ENCODE measurements at regions not wholly inside any gene's neighbourhood (a gene's known extent, or its start where the extent isn't known, plus 50 kb on each side); places are given as distances from the start of the nearest gene placed in this dataset.
"Not testable (repeated sequence)": the region's sequence is repeated elsewhere in the genome, so short reads cannot be mapped to it uniquely, and the experiment has no call there.

DNA sequence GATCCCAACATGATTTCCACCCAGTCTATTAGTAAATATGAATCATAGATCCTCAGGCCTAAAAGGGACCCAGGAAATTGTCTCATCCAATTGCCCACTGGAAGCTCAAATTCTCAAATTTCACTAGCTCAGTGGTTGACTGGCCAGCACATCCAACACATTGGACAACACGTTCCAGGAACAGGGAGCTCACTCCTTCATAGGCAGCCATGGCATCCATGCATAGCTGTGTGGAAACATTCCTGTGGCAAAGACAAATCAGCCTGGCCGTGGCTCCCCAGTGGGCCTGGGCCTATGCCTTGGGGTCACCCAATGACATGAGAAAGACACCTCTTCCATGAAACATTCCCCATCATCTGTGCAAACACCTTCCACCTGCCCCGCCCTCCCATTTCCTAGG is 261.1 kb downstream of the ANAPC1 start:
- H3K9me3 Mint-ChIP-seq, result peaks cover 4% of the 10 kb centered on the region
- ATAC-seq (ENCODE audit: low read depth) (no peak), DNase-seq (ENCODE audit: low spot score in 2 of 2) (no peak)
- no peak overlapping the region for H3K4me3 Mint-ChIP-seq
- no peak overlapping the region for H3K27ac Mint-ChIP-seq
- H3K4me1 Mint-ChIP-seq, result no peaks in the 10 kb centered on the region
- H3K27me3 Mint-ChIP-seq, result peaks cover 4% of the 10 kb centered on the region
- peaks cover 3% of the 10 kb centered on the region for H3K36me3 Mint-ChIP-seq

DNA sequence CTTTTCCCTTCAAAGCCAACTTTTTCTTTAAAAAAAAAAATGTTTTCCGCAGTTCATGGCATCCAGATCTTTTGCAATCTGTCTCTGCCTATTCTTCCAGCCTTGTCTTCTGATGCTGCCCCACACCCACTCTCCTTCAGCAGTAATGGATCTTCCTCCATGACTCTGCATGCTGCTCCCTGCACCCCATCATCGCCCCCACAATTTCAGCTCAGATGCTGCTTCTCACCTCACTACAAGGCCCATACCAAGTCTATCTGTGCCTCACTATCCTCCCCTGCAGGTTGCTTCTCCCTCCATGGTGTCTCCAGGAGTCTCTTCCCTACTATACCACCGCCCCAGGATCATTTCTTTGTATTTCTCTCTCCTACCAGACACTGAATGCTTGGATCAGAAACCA is 260.6 kb downstream of the ANAPC1 start:
- no peak overlapping the region for H3K27ac Mint-ChIP-seq
- DNase-seq (ENCODE audit: low spot score in 2 of 2), result no peak
- ATAC-seq (ENCODE audit: low read depth), result no peak
- peaks cover 7% of the 10 kb centered on the region for H3K9me3 Mint-ChIP-seq
- peaks cover 6% of the 10 kb centered on the region for H3K36me3 Mint-ChIP-seq
- H3K4me1 Mint-ChIP-seq, result no peaks in the 10 kb centered on the region
- H3K4me3 Mint-ChIP-seq, result no peak overlapping the region
- peaks cover 4% of the 10 kb centered on the region for H3K27me3 Mint-ChIP-seq

DNA sequence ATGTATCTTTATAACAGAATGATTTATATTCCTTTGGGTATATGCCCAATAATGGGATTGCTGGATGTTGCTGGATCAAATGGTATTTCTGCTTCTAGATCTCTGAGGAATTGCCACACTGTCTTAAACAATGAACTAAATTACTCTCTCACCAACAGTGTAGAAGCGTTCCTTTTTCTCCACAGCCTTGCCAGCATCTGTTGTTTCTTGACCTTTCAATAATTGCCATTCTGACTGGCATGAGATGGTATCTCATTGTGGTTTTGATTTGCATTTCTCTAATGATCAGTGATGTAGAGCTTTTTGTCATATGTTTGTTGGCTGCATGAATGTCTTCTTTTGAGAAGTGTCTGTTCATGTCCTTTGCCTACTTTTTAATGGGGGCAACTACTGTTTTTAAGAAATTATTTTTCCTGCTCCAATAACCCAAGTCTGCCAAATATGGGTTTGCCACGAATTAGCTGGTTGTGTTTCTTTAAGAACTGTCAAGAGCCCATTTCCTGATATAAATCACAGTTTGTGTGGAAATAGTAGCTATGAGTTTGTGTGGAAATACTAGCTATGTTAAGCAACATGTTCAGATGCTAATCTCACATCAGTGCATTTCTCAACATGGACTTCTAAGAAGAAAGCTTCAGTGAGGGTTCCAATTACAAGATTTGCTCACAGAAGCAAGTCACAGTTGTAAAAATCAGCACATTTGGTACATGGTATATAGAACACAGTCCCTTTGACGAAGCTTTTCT is 259.4 kb downstream of the ANAPC1 start:
- Mint-ChIP-seq H3K27me3 (peaks cover 3% of the 10 kb centered on the region), H3K4me3 (no peak overlapping the region), H3K27ac (no peak overlapping the region), H3K9me3 (peaks cover 15% of the 10 kb centered on the region), H3K36me3 (peaks cover 6% of the 10 kb centered on the region), H3K4me1 (no peaks in the 10 kb centered on the region)
- ATAC-seq (ENCODE audit: low read depth), result no peak
- no peak for DNase-seq (ENCODE audit: low spot score in 2 of 2)

DNA sequence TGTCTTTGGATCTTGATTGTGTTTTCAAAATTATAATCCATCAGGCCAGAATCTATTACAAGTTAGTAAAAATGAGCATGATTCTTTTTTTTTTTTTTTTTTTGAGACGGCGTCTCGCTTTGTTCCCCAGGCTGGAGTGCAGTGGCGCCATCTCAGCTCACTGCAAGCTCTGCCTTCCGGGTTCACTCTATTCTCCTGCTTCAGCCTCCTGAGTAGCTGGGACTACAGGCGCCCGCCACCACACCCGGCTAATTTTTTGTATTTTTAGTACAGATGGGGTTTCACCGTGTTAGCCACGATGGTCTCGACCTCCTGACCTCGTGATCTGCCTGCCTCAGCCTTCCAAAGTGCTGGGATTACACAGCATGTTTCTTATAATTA is 258.8 kb downstream of the ANAPC1 start:
- not testable (repeated sequence) for H3K36me3 Mint-ChIP-seq; H3K4me3 Mint-ChIP-seq; H3K4me1 Mint-ChIP-seq; ATAC-seq (ENCODE audit: low read depth); DNase-seq (ENCODE audit: low spot score in 2 of 2); H3K27me3 Mint-ChIP-seq; H3K27ac Mint-ChIP-seq
- H3K9me3 Mint-ChIP-seq, result peaks cover 20% of the 10 kb centered on the region

DNA sequence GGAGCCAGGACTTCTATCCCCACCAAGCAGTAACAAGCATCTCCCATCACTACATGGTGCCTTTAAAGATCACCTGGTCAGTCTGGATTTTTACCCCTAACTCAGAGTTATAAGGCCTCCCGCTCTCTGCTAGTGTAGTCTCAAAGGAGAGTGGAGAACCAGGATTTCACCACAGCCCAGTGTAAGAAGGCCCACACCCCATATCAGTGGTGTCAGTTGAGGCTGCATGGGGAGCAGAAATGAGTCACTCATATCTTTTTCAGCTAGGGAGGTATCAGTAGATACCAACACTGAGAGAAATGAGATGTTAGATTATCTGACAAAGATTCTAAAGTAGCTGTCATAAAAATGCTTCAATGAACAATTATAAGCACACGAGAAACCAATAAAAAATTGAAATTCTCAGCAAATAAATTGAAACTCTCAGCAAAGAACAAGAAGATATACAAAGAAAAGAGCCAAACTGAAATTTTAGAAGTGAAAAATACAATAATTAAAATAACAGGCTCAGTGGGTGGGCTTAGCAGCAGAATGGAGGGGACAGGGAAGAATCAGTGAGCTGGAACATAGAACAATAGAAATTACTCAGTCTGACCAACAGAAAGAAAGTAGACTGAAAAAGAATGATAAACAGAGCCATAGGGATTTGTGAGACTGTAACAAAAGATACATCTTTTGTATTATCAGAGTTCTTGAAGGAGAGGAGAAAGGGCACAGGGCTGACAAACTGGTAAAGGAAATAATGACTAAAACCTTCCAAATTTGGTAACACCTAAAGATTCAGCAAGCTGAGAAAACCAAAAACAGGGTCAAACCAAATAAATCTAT is 257.7 kb downstream of the ANAPC1 start:
- no peak overlapping the region for H3K4me3 Mint-ChIP-seq
- H3K27me3 Mint-ChIP-seq, result no peaks in the 10 kb centered on the region
- H3K27ac Mint-ChIP-seq, result no peak overlapping the region
- peaks cover 24% of the 10 kb centered on the region for H3K9me3 Mint-ChIP-seq
- no peak for ATAC-seq (ENCODE audit: low read depth)
- H3K36me3 Mint-ChIP-seq, result peaks cover 10% of the 10 kb centered on the region
- no peaks in the 10 kb centered on the region for H3K4me1 Mint-ChIP-seq
- DNase-seq (ENCODE audit: low spot score in 2 of 2), result no peak

DNA sequence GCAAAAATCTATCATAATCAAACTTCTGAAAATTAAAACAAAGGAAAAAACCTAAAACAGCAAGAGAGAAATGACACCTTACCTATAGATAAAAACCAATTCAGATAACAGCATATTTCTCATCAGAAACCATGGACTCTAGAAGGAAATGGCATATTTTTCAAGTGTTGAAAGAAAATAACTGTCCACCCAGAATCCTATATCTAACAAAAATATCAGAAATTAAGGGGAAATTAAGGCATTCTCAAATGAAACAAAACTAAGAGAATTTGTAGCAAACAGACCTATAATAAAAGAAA is 257.2 kb downstream of the ANAPC1 start:
- ATAC-seq (ENCODE audit: low read depth) (no peak), DNase-seq (ENCODE audit: low spot score in 2 of 2) (no peak)
- Mint-ChIP-seq H3K4me1 (no peaks in the 10 kb centered on the region), H3K36me3 (peaks cover 10% of the 10 kb centered on the region), H3K9me3 (peaks cover 24% of the 10 kb centered on the region), H3K27ac (no peak overlapping the region), H3K27me3 (no peaks in the 10 kb centered on the region), H3K4me3 (no peak overlapping the region)

DNA sequence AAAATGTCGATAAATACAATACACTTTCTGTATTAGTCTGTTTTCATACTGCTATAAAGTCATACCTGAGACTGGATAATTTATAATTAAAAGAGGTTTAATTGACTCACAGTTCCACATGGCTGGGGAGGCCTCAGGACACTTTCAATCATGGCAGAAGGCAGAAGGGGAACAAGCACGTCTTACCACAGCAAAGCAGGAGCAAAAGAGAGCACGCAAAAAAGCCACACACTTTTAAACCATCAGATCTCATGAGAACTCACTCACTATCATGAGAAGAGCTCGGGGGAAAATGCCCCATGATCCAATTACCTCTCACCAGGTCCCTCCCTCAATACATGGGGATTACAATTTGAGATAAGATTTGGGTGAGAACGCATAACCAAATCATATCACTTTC is 256.7 kb downstream of the ANAPC1 start:
- Mint-ChIP-seq H3K9me3 (peaks cover 24% of the 10 kb centered on the region), H3K36me3 (peaks cover 10% of the 10 kb centered on the region), H3K27me3 (no peaks in the 10 kb centered on the region), H3K4me1 (no peaks in the 10 kb centered on the region), H3K27ac (no peak overlapping the region), H3K4me3 (no peak overlapping the region)
- DNase-seq (ENCODE audit: low spot score in 2 of 2) (no peak), ATAC-seq (ENCODE audit: low read depth) (no peak)

DNA sequence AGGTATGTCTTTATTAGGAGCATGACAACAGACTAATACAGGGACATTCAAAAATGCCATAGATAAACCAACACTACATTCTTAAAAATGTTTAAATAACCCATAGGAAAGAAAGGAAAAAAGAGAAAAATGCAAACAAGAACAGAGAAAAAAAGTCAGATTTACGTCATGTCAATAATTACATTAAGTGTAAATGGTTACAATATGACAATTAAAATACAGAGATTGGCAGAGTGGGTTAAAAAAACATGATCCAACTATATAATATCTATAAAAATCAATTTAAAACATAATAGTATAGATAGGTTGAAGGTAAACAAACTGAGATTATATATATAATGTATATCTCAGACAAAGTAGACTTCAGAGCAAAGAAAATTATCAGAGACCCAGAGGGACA is 255.8 kb downstream of the ANAPC1 start:
- Mint-ChIP-seq H3K27ac (no peak overlapping the region), H3K4me1 (no peaks in the 10 kb centered on the region), H3K4me3 (no peak overlapping the region), H3K27me3 (peaks cover 3% of the 10 kb centered on the region), H3K36me3 (peaks cover 10% of the 10 kb centered on the region), H3K9me3 (peaks cover 24% of the 10 kb centered on the region)
- no peak for ATAC-seq (ENCODE audit: low read depth)
- no peak for DNase-seq (ENCODE audit: low spot score in 2 of 2)

DNA sequence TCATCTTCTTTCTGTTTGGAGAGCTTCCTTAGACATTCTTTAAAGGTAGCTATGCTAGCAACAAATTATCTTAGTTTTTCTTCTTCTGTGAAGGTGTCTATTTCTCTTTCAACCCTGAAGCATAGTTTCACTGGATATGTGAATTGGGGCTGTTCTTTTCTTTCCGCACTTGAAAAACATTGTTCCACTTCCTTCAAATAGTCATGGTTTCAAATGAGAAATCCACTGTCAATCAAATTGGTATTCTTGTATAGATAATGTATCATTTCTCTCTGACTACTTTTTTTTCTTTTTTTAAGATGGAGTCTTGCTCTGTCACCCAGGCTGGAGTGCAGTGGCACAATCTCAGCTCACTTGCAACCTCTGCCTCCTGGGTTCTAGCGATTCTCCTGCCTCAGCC is 254.0 kb downstream of the ANAPC1 start:
- H3K27me3 Mint-ChIP-seq, result peaks cover 6% of the 10 kb centered on the region

DNA sequence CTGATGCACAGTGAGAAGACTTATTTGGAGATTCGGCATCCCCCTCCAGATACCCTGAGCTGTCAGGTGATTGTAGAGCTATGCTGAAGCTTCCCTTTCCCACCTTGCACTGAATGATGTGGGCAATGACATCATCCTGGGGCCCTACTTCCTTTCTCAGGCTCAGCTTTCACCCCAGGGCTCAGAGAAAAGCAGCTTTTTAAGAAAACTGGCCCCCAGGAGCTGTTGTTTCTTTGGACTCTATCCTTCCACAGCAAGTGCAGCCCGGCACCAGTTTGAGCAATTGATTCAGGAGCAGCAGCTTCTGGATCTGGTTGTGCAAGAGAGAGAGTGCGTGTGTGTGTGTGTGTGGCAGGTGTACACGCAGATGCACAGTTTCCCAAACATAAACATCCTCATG is 251.3 kb downstream of the ANAPC1 start:
- Mint-ChIP-seq H3K27ac (no peak overlapping the region), H3K9me3 (peaks cover 23% of the 10 kb centered on the region), H3K4me1 (no peaks in the 10 kb centered on the region), H3K27me3 (peaks cover 11% of the 10 kb centered on the region), H3K4me3 (no peak overlapping the region), H3K36me3 (peaks cover 6% of the 10 kb centered on the region)
- ATAC-seq (ENCODE audit: low read depth), result peak; percentile 22
- no peak for DNase-seq (ENCODE audit: low spot score in 2 of 2)

More for the DNA sequence above, 254.0 kb downstream of the ANAPC1 start:
- ATAC-seq (ENCODE audit: low read depth), result no peak
- Mint-ChIP-seq H3K4me3 (no peak overlapping the region), H3K9me3 (peaks cover 24% of the 10 kb centered on the region), H3K27ac (no peak overlapping the region), H3K36me3 (peaks cover 10% of the 10 kb centered on the region), H3K4me1 (no peaks in the 10 kb centered on the region)
- DNase-seq (ENCODE audit: low spot score in 2 of 2), result no peak

DNA sequence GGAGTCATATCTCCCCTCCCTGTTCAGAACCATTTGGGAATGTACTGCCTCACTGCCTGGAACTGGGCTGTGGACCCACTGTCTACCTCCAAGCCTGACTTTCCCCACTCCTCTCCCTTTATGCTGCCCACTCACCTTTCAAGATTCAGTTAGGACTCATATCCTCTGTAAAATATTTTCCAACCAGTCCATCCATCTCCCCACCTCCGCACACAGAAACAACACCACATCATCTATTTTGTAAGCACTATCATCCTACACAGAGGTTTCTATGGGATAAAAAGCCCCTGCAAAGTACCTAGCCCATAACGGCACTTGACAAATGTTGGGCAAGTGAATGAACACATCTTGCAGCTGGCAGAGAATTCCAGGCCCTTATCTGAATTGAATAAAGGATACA is 250.8 kb downstream of the ANAPC1 start:
- H3K27ac Mint-ChIP-seq, result no peak overlapping the region
- H3K27me3 Mint-ChIP-seq, result peaks cover 11% of the 10 kb centered on the region
- DNase-seq (ENCODE audit: low spot score in 2 of 2) (no peak), ATAC-seq (ENCODE audit: low read depth) (no peak)
- peaks cover 4% of the 10 kb centered on the region for H3K36me3 Mint-ChIP-seq
- no peaks in the 10 kb centered on the region for H3K4me1 Mint-ChIP-seq
- peaks cover 24% of the 10 kb centered on the region for H3K9me3 Mint-ChIP-seq
- no peak overlapping the region for H3K4me3 Mint-ChIP-seq

DNA sequence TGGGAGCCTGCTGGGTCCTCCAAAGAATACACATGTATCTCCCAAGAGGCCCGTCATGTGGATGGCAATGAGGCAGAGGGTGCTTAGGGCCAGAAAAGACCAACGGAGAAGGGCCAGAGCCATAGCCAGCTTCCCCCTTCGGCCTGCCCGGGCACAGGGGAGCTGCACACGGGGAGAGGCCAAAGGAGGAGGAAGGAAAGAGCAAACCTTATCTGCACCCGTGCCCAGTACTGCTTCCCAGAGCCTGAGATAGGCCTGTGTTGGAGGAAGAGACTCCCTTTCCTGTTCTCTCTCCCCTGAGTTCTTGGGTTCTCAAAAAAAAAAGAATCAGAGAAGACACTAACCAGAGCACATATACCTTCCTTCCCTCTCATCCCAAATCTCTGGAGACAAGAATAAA is 250.3 kb downstream of the ANAPC1 start:
- peaks cover 11% of the 10 kb centered on the region for H3K27me3 Mint-ChIP-seq
- H3K27ac Mint-ChIP-seq, result no peak overlapping the region
- H3K4me1 Mint-ChIP-seq, result no peaks in the 10 kb centered on the region
- H3K9me3 Mint-ChIP-seq, result peaks cover 22% of the 10 kb centered on the region
- ATAC-seq (ENCODE audit: low read depth) (no peak), DNase-seq (ENCODE audit: low spot score in 2 of 2) (no peak)
- H3K36me3 Mint-ChIP-seq, result peaks cover 3% of the 10 kb centered on the region
- H3K4me3 Mint-ChIP-seq, result no peak overlapping the region

DNA sequence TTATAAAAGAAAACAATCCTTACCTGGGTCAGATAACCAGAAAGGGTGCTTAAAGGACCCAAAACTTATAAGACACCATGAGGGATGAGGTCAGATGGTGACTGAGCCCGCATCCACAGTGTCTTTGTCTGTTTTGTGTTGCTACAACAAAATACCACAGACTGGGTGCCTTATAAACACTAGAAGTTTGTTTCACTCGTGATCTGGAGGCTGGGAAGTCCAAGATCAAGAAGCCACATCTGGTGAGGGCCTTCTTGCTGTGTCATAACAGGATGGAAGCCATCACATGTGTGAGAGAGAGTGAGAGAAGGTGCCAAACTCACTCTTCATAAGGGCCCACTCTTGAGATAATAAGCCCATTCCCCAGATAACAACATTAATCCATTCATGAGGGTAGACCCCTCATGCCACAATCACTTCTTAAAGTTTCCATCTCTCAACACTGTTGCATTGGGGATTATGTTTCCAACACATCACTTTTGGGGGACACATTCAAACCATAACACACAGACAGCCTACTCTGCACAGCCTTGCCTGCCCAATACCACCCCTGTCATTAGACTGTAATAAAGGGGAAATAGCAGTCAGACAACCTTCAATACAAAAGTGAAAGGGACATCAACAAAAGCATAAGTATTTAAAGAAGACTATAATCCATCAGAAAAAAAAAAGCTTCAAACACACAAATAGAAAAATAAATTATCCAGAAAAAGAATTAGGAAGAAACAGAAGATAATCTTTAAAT is 249.8 kb downstream of the ANAPC1 start:
- Mint-ChIP-seq H3K36me3 (peaks cover 3% of the 10 kb centered on the region), H3K4me1 (no peaks in the 10 kb centered on the region), H3K9me3 (peaks cover 18% of the 10 kb centered on the region), H3K27me3 (peaks cover 11% of the 10 kb centered on the region), H3K4me3 (no peak overlapping the region), H3K27ac (no peak overlapping the region)
- ATAC-seq (ENCODE audit: low read depth) (no peak), DNase-seq (ENCODE audit: low spot score in 2 of 2) (no peak)

DNA sequence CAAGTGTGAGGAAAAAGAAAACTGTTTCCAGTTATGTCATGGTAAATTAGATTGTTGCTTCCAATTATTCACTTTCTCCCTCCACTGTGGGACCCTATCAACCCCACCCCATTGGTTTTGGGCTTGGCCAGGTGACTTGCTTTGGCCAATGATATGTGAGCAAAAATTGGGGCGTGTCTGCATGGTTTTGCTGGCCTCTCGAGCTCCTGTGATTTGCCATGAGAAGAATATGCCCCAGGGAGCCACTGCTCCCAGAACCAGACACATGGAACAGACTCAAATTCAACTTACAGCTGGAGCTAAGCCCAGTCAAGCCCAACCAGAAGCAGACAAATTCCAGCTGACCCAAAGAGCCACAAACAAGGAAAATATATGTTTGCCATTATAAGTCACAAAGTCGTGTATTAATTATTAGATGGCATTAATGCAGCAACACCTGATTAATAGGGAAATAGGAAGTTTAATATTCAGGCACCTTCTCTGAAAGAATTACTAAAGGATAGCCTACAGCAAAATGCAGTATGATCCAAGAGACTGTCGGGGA is 248.9 kb downstream of the ANAPC1 start:
- H3K4me3 Mint-ChIP-seq, result no peak overlapping the region
- ATAC-seq (ENCODE audit: low read depth) (no peak), DNase-seq (ENCODE audit: low spot score in 2 of 2) (no peak)
- no peak overlapping the region for H3K27ac Mint-ChIP-seq
- H3K9me3 Mint-ChIP-seq, result peaks cover 14% of the 10 kb centered on the region
- peaks cover 11% of the 10 kb centered on the region for H3K27me3 Mint-ChIP-seq
- peaks cover 3% of the 10 kb centered on the region for H3K36me3 Mint-ChIP-seq
- H3K4me1 Mint-ChIP-seq, result no peaks in the 10 kb centered on the region
